ENCODE measurements at regions not wholly inside any gene's neighbourhood (a gene's known extent, or its start where the extent isn't known, plus 50 kb on each side); places are given as distances from the start of the nearest gene placed in this dataset.
"Not testable (repeated sequence)": the region's sequence is repeated elsewhere in the genome, so short reads cannot be mapped to it uniquely, and the experiment has no call there.

DNA sequence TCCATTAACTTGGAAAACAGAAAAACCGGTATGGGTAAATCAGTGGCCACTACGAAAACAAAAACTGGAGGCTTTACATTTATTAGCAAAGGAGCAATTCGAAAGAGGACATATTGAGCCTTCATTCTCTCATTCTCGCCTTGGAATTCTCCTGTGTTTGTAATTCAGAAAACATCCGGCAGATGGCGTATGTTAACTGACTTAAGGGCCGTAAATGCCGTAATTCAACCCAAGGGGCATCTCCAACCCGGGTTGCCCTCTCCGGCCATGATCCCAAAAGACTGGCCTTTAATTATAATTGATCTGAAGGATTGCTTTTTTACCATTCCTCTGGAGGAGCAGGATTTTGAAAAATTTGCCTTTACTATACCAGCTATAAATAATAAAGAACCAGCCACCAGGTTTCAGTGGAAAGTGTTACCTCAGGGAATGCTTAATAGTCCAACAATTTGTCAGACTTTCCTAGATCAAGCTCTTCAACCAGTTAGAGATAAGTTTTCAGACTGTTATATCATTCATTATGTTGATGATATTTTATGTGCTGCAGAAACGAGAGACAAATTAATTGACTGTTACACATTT lies 160.9 kb downstream of the GPX5 start:
- peak; percentile 62 for DNase-seq
- H3K27me3 Mint-ChIP-seq (ENCODE audit: insufficient read depth): peaks cover 23% of the 10 kb centered on the region
- not testable (repeated sequence) for H3K9me3 Mint-ChIP-seq; H3K36me3 Mint-ChIP-seq (ENCODE audit: low read depth); H3K27ac Mint-ChIP-seq
- TF ChIP-seq, protein P1, sequence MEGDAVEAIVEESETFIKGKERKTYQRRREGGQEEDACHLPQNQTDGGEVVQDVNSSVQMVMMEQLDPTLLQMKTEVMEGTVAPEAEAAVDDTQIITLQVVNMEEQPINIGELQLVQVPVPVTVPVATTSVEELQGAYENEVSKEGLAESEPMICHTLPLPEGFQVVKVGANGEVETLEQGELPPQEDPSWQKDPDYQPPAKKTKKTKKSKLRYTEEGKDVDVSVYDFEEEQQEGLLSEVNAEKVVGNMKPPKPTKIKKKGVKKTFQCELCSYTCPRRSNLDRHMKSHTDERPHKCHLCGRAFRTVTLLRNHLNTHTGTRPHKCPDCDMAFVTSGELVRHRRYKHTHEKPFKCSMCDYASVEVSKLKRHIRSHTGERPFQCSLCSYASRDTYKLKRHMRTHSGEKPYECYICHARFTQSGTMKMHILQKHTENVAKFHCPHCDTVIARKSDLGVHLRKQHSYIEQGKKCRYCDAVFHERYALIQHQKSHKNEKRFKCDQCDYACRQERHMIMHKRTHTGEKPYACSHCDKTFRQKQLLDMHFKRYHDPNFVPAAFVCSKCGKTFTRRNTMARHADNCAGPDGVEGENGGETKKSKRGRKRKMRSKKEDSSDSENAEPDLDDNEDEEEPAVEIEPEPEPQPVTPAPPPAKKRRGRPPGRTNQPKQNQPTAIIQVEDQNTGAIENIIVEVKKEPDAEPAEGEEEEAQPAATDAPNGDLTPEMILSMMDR (IDR thresholded peaks at IDR 0.05): peak; percentile 90
- H3K4me1 Mint-ChIP-seq (ENCODE audit: low read depth): peaks cover 18% of the 10 kb centered on the region
- H3K4me3 Mint-ChIP-seq: peak overlapping the region; percentile 62; the same call in 1 of the 2 replicates

DNA sequence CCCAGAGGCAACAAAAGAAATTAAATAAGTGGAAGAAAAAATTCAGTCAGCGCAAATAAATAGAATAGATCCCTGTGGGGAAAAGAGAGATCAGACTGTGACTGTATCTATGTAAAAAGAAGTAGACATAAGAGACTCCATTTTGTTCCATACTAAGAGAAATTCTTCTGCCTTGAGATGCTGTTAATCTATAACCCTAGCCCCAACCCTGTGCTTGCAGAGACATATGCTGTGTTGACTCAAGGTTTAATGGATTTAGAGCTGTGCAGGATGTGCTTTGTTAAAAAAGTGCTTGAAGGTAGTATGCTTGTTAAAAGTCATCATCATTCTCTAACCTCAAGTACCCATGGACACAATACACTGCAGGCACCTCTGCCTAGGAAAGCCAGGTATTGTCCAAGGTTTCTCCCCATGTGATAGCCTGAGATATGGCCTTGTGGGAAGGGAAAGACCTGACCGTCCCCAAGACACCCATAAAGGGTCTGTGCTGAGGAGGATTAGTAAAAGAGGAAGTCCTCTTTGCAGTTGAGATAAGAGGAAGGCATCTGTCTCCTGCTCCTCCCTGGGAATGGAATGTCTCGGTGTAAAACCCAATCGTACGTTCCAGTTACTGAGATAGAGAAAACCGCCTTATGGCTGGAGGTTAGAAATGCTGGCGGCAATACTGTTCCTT lies 161.8 kb downstream of the GPX5 start:
- not testable (repeated sequence) for H3K4me3 Mint-ChIP-seq; H3K9me3 Mint-ChIP-seq; H3K36me3 Mint-ChIP-seq (ENCODE audit: low read depth); H3K27ac Mint-ChIP-seq; DNase-seq
- Mint-ChIP-seq H3K27me3 (ENCODE audit: insufficient read depth) (peaks cover 19% of the 10 kb centered on the region), H3K4me1 (ENCODE audit: low read depth) (peaks cover 18% of the 10 kb centered on the region)

DNA sequence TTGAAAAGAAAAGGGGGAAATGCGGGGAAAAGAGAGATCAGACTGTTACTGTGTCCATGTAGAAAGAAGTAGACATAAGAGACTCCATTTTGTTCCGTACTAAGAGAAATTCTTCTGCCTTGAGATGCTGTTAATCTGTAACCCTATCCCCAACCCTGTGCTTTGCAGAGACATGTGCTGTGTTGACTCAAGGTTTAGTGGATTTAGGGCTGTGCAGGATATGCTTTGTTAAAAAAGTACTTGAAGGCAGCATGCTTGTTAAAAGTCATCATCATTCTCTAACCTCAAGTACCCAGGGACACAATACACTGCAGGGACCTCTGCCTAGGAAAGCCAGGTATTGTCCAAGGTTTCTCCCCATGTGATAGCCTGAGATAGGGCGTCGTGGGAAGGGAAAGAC lies 166.3 kb downstream of the GPX5 start:
- Mint-ChIP-seq H3K27me3 (ENCODE audit: insufficient read depth) (peaks cover 52% of the 10 kb centered on the region), H3K4me1 (ENCODE audit: low read depth) (peaks cover 17% of the 10 kb centered on the region; the same call in 1 of the 2 replicates)
- H3K36me3 Mint-ChIP-seq (ENCODE audit: low read depth); H3K27ac Mint-ChIP-seq; H3K9me3 Mint-ChIP-seq; DNase-seq; H3K4me3 Mint-ChIP-seq: not testable (repeated sequence)

DNA sequence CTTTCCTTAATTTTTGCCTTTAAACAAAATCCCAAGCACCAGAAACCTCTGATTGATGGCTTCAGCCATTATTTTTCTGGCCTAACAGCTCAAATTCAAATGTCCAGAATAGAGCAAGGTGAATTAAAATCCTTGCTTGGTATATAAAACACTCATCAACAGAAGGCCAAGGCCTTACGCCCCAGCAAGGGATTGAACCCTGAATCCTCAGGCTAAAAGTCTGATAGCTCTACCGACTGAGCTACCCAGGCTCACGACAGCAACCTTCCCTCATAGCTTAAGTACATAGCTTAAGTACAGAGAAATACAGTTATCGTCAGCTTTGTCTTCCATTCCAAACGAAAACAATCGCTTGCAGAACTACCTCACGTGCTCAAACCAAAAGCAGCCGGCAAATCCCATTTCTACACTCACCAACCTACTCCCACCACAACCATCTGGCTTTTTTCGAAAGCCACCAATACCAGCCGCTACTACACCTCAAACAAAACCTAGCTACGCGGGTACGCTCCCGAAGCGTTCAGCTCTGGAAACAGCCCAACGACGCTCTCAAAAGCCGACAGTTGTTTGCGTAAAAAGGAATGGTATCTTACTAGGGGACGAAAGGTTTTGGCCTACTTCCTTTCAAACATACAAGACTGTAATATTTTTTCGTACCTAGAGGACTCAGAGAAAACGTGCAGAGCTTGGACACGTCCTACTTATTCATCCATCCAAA lies 167.5 kb downstream of the GPX5 start:
- H3K27me3 Mint-ChIP-seq (ENCODE audit: insufficient read depth): peaks cover 52% of the 10 kb centered on the region
- no peaks in the 10 kb centered on the region for H3K9me3 Mint-ChIP-seq
- H3K36me3 Mint-ChIP-seq (ENCODE audit: low read depth): no peaks in the 10 kb centered on the region
- H3K4me3 Mint-ChIP-seq: no peak overlapping the region
- H3K27ac Mint-ChIP-seq: no peak overlapping the region
- peaks cover 17% of the 10 kb centered on the region; the same call in 1 of the 2 replicates for H3K4me1 Mint-ChIP-seq (ENCODE audit: low read depth)
- TF ChIP-seq, protein P1 (IDR thresholded peaks at IDR 0.05): no peak
- DNase-seq: no peak

DNA sequence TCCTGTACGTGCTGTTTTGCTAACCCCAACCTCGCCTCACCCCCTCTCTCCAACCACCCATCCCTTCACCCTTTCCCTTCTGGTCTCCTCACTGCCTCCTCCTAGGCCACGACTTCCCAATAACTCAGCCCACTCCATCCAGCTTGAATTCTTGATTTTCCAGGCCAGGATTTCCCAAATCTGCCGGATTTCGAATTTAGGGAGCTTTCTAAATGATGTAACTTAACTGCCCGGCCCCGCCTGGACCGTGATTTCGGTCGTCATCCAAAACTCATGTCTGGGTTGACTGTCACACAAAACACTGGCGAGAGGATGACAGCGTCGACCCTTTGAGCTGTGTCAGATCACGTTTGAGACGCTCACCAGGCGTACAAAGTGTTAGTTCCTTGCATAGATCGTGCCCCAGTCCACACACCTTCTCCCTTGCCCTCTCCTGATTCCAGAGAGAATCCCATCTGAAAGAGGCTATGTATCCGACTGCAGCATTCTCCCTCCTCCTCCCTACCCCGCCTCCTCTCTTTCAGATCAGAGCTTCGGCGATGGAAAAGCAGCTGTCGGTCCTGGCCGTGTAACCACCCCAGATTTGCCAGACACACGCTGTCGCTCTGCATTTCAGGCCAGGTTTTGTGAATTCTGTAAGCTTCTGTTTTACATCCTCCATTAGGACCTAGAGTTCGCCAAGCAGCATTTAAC lies 168.2 kb downstream of the GPX5 start:
- DNase-seq: no peak
- H3K4me1 Mint-ChIP-seq (ENCODE audit: low read depth): peaks cover 17% of the 10 kb centered on the region; the same call in 1 of the 2 replicates
- H3K27ac Mint-ChIP-seq: no peak overlapping the region
- H3K9me3 Mint-ChIP-seq: no peaks in the 10 kb centered on the region
- peak overlapping the region; percentile 26; the same call in 1 of the 2 replicates for H3K4me3 Mint-ChIP-seq
- H3K27me3 Mint-ChIP-seq (ENCODE audit: insufficient read depth): peaks cover 57% of the 10 kb centered on the region
- no peaks in the 10 kb centered on the region for H3K36me3 Mint-ChIP-seq (ENCODE audit: low read depth)
- TF ChIP-seq, protein P1 (IDR thresholded peaks at IDR 0.05): no peak

DNA sequence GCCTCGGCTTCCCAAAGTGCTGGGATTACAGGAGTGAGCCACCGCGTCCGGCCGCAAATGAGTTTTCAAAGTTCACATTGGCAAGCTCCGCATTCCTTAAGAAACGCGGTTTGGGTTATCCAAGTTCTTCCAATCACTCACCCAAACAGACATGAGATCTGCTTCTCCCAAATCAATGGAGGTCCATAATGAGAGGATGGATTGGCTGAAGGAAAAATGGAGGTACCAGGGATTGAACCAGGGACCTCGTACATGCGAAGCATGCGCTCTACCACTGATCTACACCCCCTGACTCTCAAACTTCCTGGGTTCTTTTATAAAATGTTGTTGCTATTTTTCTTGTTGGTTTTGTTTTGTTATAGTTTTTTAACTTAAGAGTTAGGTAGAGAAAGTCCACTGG lies 170.0 kb downstream of the GPX5 start:
- Mint-ChIP-seq H3K4me3 (peak overlapping the region; percentile 82), H3K36me3 (ENCODE audit: low read depth) (no peaks in the 10 kb centered on the region), H3K4me1 (ENCODE audit: low read depth) (peaks cover 17% of the 10 kb centered on the region; the same call in 1 of the 2 replicates), H3K27me3 (ENCODE audit: insufficient read depth) (peaks cover 52% of the 10 kb centered on the region), H3K9me3 (no peaks in the 10 kb centered on the region), H3K27ac (no peak overlapping the region; the same call in 1 of the 2 replicates)
- peak; percentile 65 for DNase-seq
- TF ChIP-seq, protein P1 (IDR thresholded peaks at IDR 0.05): no peak
